ENCODE measurements at regions not wholly inside any gene's neighbourhood (a gene's known extent, or its start where the extent isn't known, plus 50 kb on each side); places are given as distances from the start of the nearest gene placed in this dataset.
A peak's percentile ranks its signal among the peaks of the same experiment; 100 is the strongest.

GRCh38 chr1:68551459-68551858 is 54.6 kb upstream of the DEPDC1 start:
- H3K4me3 ChIP-seq = no peak overlapping the region
- H3K27me3 ChIP-seq = no peaks in the 10 kb centered on the region
- no peaks in the 10 kb centered on the region for H3K4me1 ChIP-seq
- no peak for TF ChIP-seq CTCF (IDR thresholded peaks at IDR 0.05)
- intact Hi-C loops (cut with DNase I; ENCODE audit: low total_unique reads) = no loop called here
- DNase-seq = no peak
- no peak overlapping the region for H3K27ac ChIP-seq
- no peaks in the 10 kb centered on the region for H3K36me3 ChIP-seq
- peaks cover 0 to 6% (median 0%) of the 10 kb centered on the region in 3 donors for H3K9me3 ChIP-seq

- H3K36me3 ChIP-seq = no peaks in the 10 kb centered on the region
- H3K27me3 ChIP-seq = no peaks in the 10 kb centered on the region
- no peaks in the 10 kb centered on the region for H3K4me1 ChIP-seq
- H3K27ac ChIP-seq = no peak overlapping the region
- no peak for DNase-seq
- H3K9me3 ChIP-seq = peaks cover 0 to 6% (median 0%) of the 10 kb centered on the region in 3 donors
- intact Hi-C loops (cut with DNase I; ENCODE audit: low total_unique reads) = no loop called here
- no peak for TF ChIP-seq CTCF (IDR thresholded peaks at IDR 0.05)
- H3K4me3 ChIP-seq = no peak overlapping the region
These were observed 61.6 kb upstream of the DEPDC1 start for GRCh38 chr1:68558321-68559026.

GRCh38 chr1:68565923-68566322 is 69.0 kb upstream of the DEPDC1 start:
- intact Hi-C loops (cut with DNase I; ENCODE audit: low total_unique reads) = no loop called here

GRCh38 chr1:68570871-68571270 is 74.0 kb upstream of the DEPDC1 start:
- no peak overlapping the region for H3K27ac ChIP-seq
- H3K4me3 ChIP-seq = no peak overlapping the region
- no peaks in the 10 kb centered on the region for H3K27me3 ChIP-seq
- peaks cover 0 to 15% (median 2%) of the 10 kb centered on the region in 4 donors for H3K4me1 ChIP-seq
- peak in 1 of 2 experiments; percentile 5 for TF ChIP-seq CTCF (IDR thresholded peaks at IDR 0.05)
- H3K9me3 ChIP-seq = no peaks in the 10 kb centered on the region
- no peak for DNase-seq
- intact Hi-C loops (cut with DNase I; ENCODE audit: low total_unique reads) = no loop called here
- no peaks in the 10 kb centered on the region for H3K36me3 ChIP-seq

More at GRCh38 chr1:68565923-68566322, 69.0 kb upstream of the DEPDC1 start:
- Histone ChIP-seq H3K4me1 (peaks cover 0 to 1% (median 0%) of the 10 kb centered on the region in 4 donors), H3K4me3 (no peak overlapping the region), H3K27me3 (no peaks in the 10 kb centered on the region), H3K27ac (no peak overlapping the region), H3K9me3 (no peaks in the 10 kb centered on the region), H3K36me3 (no peaks in the 10 kb centered on the region)
- DNase-seq = no peak
- no peak for TF ChIP-seq CTCF (IDR thresholded peaks at IDR 0.05)

- intact Hi-C loops (cut with DNase I; ENCODE audit: low total_unique reads) = no loop called here
- no peak for DNase-seq
- TF ChIP-seq CTCF (IDR thresholded peaks at IDR 0.05) = no peak
These were observed 74.8 kb upstream of the DEPDC1 start for GRCh38 chr1:68571454-68572235.

More at GRCh38 chr1:68571454-68572235, 74.8 kb upstream of the DEPDC1 start:
- Histone ChIP-seq H3K9me3 (no peaks in the 10 kb centered on the region), H3K4me3 (no peak overlapping the region), H3K27me3 (peaks cover 0 to 4% of the 10 kb centered on the region in 2 donors), H3K36me3 (no peaks in the 10 kb centered on the region), H3K27ac (peak overlapping the region; percentile 41 to 56), H3K4me1 (peaks cover 0 to 15% (median 2%) of the 10 kb centered on the region in 4 donors)

All from tibial artery (tissue), 4 donors.